GM23338 (cell line): ENCODE measurements at regions not wholly inside any gene's neighbourhood (a gene's known extent, or its start where the extent isn't known, plus 50 kb on each side); places are given as distances from the start of the nearest gene placed in this dataset.

ENCODE experiments used
- ATAC-seq: fragments of 200-7000 bp; cut with Tn5 transposase; 3 replicates; pipeline ENCODE4 v1.9.1; 2020
- DNase-seq: peaks from one replicate; pipeline ENCODE4 v3.0.0-alpha.2; 2015; ENCODE audit warnings: low spot score
- H2AFZ ChIP-seq: fragments of 200-600 bp; sonication (generic); 2 replicates; pipeline ENCODE4 v1.8.0; 2016; ENCODE audit warnings: antibody characterized with exemption, mild to moderate bottlenecking, moderate library complexity
- H3F3A ChIP-seq: fragments of 200-600 bp; sonication (generic); replicated peaks from 2 replicates; pipeline ENCODE4 v1.8.0; 2017; ENCODE audit warnings: antibody characterized with exemption, mixed run types, low read depth
- H3K27ac ChIP-seq: fragments of 200-600 bp; sonication (generic); 2 replicates; pipeline ENCODE4 v1.6.1; 2016; ENCODE audit warnings: low read depth
- H3K27me3 ChIP-seq: fragments of 200-600 bp; sonication (generic); 2 replicates; pipeline ENCODE4 v1.8.0; 2016; ENCODE audit warnings: mild to moderate bottlenecking, mixed run types, moderate library complexity; ENCODE audit not compliant: insufficient read depth
- H3K36me3 ChIP-seq: fragments of 200-600 bp; sonication (generic); 2 replicates; pipeline ENCODE4 v1.8.0; 2016; ENCODE audit warnings: mild to moderate bottlenecking; ENCODE audit not compliant: insufficient read depth
- H3K4me1 ChIP-seq: fragments of 200-600 bp; sonication (generic); 2 replicates; pipeline ENCODE4 v1.8.0; 2016; ENCODE audit warnings: mild to moderate bottlenecking, moderate library complexity; ENCODE audit not compliant: insufficient read depth
- H3K4me2 ChIP-seq: fragments of 200-600 bp; sonication (generic); 2 replicates; pipeline ENCODE4 v1.7.1; 2017; ENCODE audit warnings: mixed run types
- H3K4me3 ChIP-seq: fragments of 200-600 bp; sonication (generic); 2 replicates; pipeline ENCODE4 v1.6.1; 2016; ENCODE audit warnings: mixed run types
- H3K79me2 ChIP-seq: fragments of 200-600 bp; sonication (generic); replicated peaks from 2 replicates; pipeline ENCODE4 v1.8.0; 2017; ENCODE audit warnings: mild to moderate bottlenecking; ENCODE audit not compliant: insufficient read depth
- H3K9me2 ChIP-seq: fragments of 200-600 bp; sonication (generic); 2 replicates; pipeline ENCODE4 v1.8.0; 2017; ENCODE audit not compliant: insufficient read depth
- H4K20me1 ChIP-seq: fragments of 200-600 bp; sonication (generic); replicated peaks from 2 replicates; pipeline ENCODE4 v1.8.0; 2017; ENCODE audit warnings: mild to moderate bottlenecking; ENCODE audit not compliant: insufficient read depth
- H3K27ac Mint-ChIP-seq: 2 replicates; pipeline ENCODE4 v1.8.0; 2020; ENCODE audit warnings: inconsistent platforms, mild to moderate bottlenecking, moderate library complexity, mixed read lengths
- H3K27me3 Mint-ChIP-seq: 3 replicates; pipeline ENCODE4 v1.8.0; 2022; ENCODE audit warnings: low read depth, mild to moderate bottlenecking, moderate library complexity, mixed read lengths, inconsistent platforms; ENCODE audit not compliant: insufficient read depth, poor library complexity
- H3K36me3 Mint-ChIP-seq: 3 replicates; pipeline ENCODE4 v1.8.0; 2021; ENCODE audit warnings: low read depth, mild to moderate bottlenecking, inconsistent platforms, moderate library complexity, mixed read lengths
- H3K4me1 Mint-ChIP-seq: 3 replicates; pipeline ENCODE4 v1.8.0; 2020; ENCODE audit warnings: mild to moderate bottlenecking, inconsistent platforms, mixed read lengths
- H3K4me3 Mint-ChIP-seq: 3 replicates; pipeline ENCODE4 v1.8.0; 2021; ENCODE audit warnings: moderate library complexity, mild to moderate bottlenecking, inconsistent platforms, mixed read lengths
- H3K9me3 Mint-ChIP-seq: 3 replicates; pipeline ENCODE4 v1.8.0; 2020; ENCODE audit warnings: moderate library complexity, mild to moderate bottlenecking, inconsistent platforms, mixed read lengths
- CREB1 ChIP-seq: fragments of 250-450 bp; sonication (Bioruptor Pico); IDR thresholded peaks from 2 replicates; pipeline ENCODE4 v1.5.0; 2020; ENCODE audit warnings: low read depth, mild to moderate bottlenecking, moderate library complexity
- EZH2phosphoT487 ChIP-seq: fragments of 200-600 bp; sonication (generic); IDR thresholded peaks from one replicate; pipeline ENCODE4 v1.8.1; 2018; ENCODE audit warnings: antibody characterized with exemption; ENCODE audit not compliant: unreplicated experiment
- JUNB ChIP-seq: IDR thresholded peaks from one replicate; pipeline ENCODE4 v1.6.1; 2016; ENCODE audit warnings: antibody characterized with exemption; ENCODE audit not compliant: unreplicated experiment
- POLR2AphosphoS5 ChIP-seq: IDR thresholded peaks from 2 replicates; pipeline ENCODE4 v1.6.1; 2016; ENCODE audit warnings: antibody characterized with exemption, low read depth
- REST ChIP-seq: IDR thresholded peaks from one replicate; pipeline ENCODE4 v1.6.1; 2018; ENCODE audit warnings: antibody characterized with exemption; ENCODE audit not compliant: unreplicated experiment
- ZNF114 ChIP-seq: fragments of 250-450 bp; sonication (Bioruptor Pico); IDR thresholded peaks from 2 replicates; pipeline ENCODE4 v1.5.0; 2020; ENCODE audit warnings: mild to moderate bottlenecking, moderate library complexity
- ZNF331 ChIP-seq: fragments of 250-450 bp; sonication (Bioruptor Pico); IDR thresholded peaks from 2 replicates; pipeline ENCODE4 v1.5.0; 2020; ENCODE audit warnings: low read depth, mild to moderate bottlenecking, moderate library complexity
- ZNF462 ChIP-seq: fragments of 250-450 bp; sonication (Bioruptor Pico); IDR thresholded peaks from 2 replicates; pipeline ENCODE4 v1.5.0; 2020; ENCODE audit warnings: mild to moderate bottlenecking, moderate library complexity

- no peak for TF ChIP-seq POLR2AphosphoS5
- no peak for TF ChIP-seq CREB1 (CRISPR knock-in tag)
- TF ChIP-seq ZNF331 (CRISPR knock-in tag): no peak
- no peak for TF ChIP-seq ZNF462
- TF ChIP-seq EZH2phosphoT487: no peak
- no peak for TF ChIP-seq ZNF114
Observed at GRCh38 chr13:99037756-99038155, 59.9 kb upstream of the DOCK9 start (continued).

GRCh38 chr13:99039718-99040280 lies 61.9 kb upstream of the DOCK9 start:
- H3K36me3 ChIP-seq: no peaks in the 10 kb centered on the region
- no peak overlapping the region for H3K4me2 ChIP-seq
- H3K4me3 Mint-ChIP-seq: no peak overlapping the region
- H3K9me3 Mint-ChIP-seq: no peaks in the 10 kb centered on the region
- H3K27me3 Mint-ChIP-seq: no peaks in the 10 kb centered on the region
- no peaks in the 10 kb centered on the region for H3K36me3 Mint-ChIP-seq
- H3F3A ChIP-seq: no peaks in the 10 kb centered on the region
- H3K9me2 ChIP-seq: no peaks in the 10 kb centered on the region
- H3K27me3 ChIP-seq: no peaks in the 10 kb centered on the region
- no peaks in the 10 kb centered on the region for H3K79me2 ChIP-seq
- H3K27ac ChIP-seq: no peak overlapping the region
- no peak for DNase-seq
- no peak overlapping the region for H2AFZ ChIP-seq
- H3K4me1 Mint-ChIP-seq: 0 out of 3 replicates have a peak, but pooled peaks cover 2% of the 10 kb centered on the region
- no peak overlapping the region for H3K4me3 ChIP-seq
- no peaks in the 10 kb centered on the region for H3K4me1 ChIP-seq
- no peak for ATAC-seq
- no peaks in the 10 kb centered on the region for H4K20me1 ChIP-seq
- no peak overlapping the region for H3K27ac Mint-ChIP-seq
- TF ChIP-seq CREB1 (CRISPR knock-in tag) (no peak), JUNB (no peak), ZNF331 (CRISPR knock-in tag) (no peak), REST (no peak)
